ENCODE measurements at regions not wholly inside any gene's neighbourhood (a gene's known extent, or its start where the extent isn't known, plus 50 kb on each side); places are given as distances from the start of the nearest gene placed in this dataset.

- no peak for TF ChIP-seq CTCF (IDR thresholded peaks at IDR 0.05; ENCODE audit: insufficient read depth, low read length, poor library complexity, severe bottlenecking)
- no peak for TF ChIP-seq EZH2phosphoT487 (conservative IDR thresholded peaks at IDR 0.05; ENCODE audit: low read length)
Measured at GRCh38 chr2:17136877-17137276, 381.4 kb downstream of the RAD51AP2 start.

All from SU-DHL-6 (cell line).